Epidermal melanocyte (primary cell): ENCODE measurements at regions not wholly inside any gene's neighbourhood (a gene's known extent, or its start where the extent isn't known, plus 50 kb on each side); places are given as distances from the start of the nearest gene placed in this dataset.
"Not testable (repeated sequence)": the region's sequence is repeated elsewhere in the genome, so short reads cannot be mapped to it uniquely, and the experiment has no call there.

ENCODE experiments used
- DNase-seq: peaks from one replicate; pipeline ENCODE4 v3.0.0; 2011; ENCODE audit warnings: low spot score; ENCODE audit not compliant: insufficient read length

DNA sequence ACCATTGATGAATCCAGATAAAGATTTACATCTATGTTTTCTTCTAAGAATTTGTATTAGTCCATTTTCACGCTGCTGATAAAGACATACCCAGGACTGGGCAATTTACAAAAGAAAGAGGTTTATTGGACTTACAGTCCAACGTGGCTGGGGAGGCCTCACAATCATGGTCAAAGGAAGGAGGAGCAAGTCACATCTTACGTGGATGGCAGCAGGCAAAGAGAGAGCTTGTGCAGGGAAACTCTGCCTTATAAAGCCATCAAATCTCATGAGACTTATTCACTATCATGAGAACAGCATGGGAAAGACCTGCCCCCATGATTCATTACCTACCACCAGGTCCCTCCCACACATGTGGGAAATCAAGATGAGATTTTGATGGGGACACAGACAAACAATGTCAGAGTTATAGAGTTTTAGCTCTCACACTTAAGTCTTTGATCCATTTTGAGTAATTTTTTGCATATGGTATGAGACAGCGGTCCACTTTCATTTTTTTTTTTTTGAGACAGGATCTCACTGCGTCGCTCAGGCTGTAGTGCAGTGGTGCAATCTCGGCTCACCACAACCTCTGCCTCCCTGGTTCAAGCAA is 53.5 kb upstream of the JADE2 start:
- not testable (repeated sequence) for DNase-seq

DNA sequence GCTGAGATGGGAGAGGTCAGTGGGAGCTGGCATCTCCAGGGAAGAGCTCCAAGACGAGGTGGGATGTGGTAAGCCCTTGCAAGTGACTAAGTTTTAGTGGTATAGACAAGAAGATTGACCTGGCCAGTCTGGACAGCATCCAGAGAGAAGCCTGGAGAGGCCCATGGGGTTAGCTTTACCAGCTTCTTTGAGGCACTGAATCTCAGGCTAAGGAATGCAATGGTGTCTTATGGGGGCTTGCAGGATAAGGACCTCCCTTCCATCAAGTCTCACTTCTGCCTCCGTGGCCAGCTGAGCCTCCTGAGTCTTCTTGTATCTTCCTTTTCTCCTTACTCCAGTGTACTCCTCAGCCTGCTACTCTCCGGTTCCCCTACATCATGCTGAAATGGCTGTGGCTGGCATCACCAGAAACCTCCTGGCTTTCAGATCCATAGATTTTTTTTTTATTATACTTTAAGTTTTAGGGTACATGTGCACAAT is 56.5 kb upstream of the JADE2 start:
- DNase-seq, result no peak

DNA sequence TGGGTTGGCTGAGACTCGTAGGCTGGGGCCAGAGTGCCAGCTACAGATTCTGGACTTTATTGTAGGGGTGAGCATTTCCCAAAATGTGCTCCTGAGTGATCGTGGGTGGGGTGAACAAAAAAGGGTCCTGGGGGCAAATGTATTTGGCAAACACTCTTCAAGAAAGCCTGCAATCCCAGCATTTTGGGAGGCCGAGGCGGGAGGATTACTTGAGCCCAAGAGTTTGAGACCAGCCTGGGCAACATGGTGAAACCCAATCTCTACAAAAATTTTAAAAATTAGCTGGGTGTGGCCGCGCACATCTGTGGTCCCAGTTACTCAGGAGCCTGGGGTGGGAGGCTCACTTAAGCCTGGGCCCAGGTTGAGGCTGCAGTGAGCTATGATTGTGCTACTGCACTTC is 55.5 kb upstream of the CDKN2AIPNL start:
- no peak for DNase-seq

DNA sequence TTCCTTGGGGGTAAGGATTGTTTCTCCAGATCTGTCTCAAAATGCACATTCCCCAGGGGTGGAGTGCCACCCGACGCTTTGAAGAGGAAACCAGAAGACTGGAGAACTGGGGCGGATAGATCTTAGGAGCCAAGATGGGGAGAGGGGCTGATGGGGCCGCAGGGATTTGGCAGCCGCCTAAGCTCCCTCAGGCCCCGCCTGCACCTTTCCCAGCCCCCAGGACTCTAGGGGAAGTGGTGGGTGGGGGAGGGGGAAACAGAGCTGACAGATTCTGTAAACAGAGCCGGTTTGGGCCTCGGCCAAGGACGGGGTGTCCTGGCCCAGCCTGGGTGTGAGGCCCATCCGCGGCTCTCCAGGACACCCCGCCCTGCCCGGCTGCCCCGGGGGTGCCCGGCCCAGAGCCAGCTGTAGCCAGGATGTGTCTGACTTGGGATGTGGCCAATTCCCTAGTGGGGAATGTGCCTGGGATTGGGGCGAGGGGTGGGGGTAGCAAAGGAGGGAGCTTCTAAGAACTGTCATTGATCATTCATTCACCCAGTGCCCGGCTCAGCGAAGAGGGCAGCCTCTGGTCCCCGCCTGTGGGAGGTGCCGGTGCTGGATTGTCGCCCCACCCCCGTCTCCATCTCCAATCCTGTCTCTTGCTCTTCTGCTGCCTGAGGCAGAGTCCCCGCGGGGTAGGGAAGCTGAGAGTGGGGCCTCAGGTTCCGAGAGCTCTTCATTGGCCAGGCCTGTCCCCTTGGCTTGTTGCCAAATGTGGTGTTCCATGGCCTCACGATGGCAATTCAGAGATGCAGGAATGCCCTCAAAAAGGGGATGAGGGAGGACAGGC is 54.8 kb upstream of the CDKN2AIPNL start:
- peak; percentile 61 for DNase-seq

DNA sequence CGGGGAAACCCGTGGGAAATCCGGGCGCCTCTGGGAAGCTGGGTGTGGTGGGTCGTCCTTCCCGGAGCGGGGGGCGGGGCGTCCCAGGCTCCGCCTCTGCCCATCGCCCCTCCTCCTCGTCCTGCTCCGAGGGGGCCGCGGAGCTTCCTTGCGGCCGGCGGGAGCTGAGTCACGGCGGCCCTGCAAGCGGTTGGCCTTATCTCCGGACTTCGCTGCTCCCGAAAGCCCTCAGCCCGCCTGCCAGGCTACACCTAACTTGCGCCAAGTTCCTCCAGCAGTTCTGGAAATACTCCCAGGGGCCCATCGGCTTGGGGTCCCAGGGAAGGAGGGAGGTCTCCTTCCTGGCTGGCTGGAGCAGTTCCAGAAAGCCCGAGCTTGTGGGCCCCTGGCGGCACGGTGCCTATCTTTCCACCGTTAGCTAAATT is 54.1 kb upstream of the CDKN2AIPNL start:
- peak; percentile 84 for DNase-seq

DNA sequence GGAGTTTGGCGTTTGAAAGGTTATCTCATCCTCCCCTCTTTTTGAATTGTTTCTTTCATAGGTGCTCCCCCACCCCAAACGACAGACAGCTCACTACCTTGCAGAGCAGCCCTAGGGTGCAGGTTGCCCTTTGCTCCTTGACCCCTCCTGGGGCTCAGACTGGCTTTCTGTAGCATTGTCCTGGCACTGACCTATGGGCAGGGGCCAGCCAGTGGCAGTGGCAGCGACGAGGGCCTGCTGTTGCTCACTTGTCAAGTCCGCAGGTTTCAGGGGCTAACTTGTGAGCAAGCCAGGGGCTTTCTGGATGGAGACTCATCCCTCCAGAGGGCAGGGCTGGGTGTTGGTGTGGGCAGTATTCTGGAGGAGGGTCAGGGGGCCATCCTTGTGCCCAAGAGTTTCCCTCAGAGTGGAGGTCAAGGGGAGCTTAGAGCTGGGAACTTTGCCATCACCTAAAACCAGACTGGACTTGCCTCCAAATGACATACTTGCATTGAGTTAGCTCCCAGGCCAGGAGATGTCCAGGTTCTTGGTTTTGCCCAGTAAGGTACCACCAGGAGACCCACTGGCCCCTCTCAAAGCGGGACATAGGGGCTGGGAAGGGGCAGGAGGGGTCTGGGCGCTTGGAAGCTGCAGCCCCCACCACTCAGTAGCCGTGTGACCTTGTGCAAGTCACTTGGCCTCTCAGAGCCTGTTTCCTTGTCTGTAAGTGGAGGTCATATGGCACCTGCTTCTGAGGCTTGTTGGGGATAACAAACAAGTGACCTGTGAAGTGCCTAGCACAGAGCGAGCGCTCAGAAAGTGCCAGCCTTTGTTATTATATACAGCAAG is 53.5 kb upstream of the CDKN2AIPNL start:
- DNase-seq, result no peak

DNA sequence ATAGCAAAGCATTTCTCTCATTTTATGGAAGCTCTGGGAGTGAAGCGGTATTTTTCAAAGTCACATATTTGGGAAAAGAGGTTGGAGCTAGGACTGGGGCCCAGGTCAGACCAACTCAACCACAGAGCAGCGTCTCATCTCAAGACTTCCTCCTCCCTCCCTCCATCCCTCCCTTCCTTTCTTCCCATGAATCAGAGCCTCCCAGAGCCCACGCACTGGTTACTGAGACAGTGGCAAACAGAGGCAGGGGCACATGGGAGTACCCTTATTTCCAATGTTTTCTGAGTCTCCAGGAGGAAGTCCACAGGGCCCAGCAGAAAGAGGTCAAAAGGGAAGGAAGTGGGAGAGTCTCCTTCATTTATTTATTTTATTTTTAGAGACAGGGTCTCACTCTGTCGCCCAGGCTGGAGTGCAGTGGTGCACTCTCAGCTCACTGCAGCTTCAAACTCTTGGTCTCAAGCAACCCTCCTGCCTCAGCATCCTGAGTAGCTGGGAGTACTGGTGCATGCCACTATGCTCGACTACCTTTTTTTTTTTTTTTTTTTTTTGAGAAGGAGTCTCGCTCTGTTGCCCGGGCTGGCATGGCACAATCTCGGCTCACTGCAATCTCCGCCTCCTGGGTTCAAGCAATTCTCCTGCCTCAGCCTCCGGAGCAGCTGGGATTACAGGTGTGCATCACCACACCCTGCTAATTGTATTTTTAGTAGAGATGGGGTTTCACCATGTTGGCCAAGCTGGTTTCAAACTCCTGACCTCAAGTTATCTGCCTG is 52.5 kb upstream of the CDKN2AIPNL start:
- DNase-seq, result no peak

DNA sequence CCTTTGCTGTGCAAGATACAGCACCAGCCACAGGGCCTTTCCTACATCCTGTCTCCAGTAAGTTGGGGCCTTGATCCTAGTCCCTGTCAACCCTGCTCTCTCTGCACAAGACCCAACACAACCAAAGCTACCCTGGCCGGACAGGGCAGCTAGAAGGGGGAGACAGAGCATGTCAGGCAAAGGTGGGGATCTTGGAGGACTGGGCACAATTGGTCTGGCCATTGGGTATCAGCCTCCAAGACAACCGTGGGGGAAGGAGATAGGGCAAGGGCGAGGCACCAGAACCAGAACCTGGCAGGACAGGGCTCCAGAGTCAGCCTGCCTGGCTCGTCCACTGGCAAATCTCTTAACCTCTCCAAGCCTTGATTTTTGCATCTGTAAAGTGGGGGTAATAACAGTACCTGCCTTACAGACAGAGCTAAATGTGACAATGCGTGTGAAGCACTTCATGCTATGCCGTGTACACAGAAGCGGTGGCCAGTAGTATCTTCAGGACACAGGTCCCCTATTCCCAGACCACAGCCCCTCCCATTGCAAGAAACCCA is 51.6 kb upstream of the CDKN2AIPNL start:
- no peak for DNase-seq

DNA sequence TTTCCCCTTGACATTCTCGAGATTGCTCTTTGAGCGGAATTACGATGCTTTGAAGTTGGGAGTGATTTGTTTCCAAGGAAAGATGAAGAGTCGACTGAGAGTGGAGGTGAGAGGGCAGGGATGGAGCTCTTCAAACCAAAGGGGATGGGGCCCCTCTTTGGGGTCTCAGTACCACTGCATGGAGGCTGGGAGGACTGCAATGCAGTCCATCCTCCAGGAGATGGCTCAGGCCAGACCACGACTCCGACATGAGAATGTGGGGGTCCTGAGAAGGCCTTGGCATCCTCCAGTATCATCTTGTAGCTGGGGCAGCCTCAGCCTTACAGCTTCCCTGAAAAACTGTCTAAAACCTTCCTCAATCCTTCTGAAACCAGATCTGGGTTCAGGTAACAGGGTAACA is 51.1 kb upstream of the CDKN2AIPNL start:
- no peak for DNase-seq

DNA sequence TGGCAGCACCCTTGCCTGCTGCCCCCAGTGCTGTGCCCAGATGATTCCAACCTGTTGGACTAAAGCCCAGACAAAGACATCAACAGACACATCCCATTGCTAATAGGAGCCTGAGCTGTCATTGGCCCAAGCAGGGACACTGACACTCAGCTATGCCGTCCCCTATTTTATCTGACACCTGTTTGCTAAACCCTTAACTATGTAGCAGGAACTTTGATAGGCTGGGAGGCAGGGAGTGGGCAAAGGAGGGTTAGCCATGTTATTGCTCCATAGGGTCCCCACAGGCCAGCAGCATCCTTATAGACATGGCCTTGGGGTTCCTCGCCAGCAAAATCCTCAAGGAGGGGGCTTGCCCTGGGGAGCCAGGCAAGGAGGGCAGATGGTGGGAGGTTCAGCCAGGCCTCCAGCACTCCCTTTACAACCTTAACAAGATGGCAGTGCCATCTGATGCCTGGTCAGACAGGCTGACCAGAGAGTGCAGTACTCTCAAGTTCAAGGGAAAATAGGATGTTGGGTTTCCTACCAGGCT is 50.4 kb upstream of the CDKN2AIPNL start:
- DNase-seq, result no peak
